ENCODE measurements at regions not wholly inside any gene's neighbourhood (a gene's known extent, or its start where the extent isn't known, plus 50 kb on each side); places are given as distances from the start of the nearest gene placed in this dataset.

DNA sequence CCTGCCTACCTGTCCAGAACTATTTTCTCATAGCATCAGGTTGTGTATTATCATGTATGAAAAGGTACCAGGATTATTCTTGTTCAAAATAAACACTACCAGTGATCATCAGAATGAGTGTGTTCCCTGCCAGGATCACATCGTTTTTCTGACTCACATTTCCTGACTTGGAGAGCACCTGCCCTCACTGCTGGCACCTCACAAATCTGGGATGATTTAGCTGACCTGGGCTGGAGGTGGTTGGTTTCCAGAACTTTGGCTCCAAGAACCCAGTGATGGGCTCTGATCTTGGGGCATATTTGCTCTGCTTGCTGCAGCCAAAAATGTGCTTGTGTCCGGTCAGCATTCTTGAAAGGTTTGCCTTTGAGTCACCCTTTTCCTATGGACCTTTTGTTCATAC lies 836.3 kb upstream of the ACVR2A start:
- Histone ChIP-seq H3K4me2 (no peak overlapping the region), H3K9me2 (ENCODE audit: insufficient read depth) (peaks cover 3% of the 10 kb centered on the region; the same call in 1 of the 2 replicates), H3K27ac (ENCODE audit: low read depth) (no peak overlapping the region), H3K4me3 (no peak overlapping the region), H3K4me1 (ENCODE audit: insufficient read depth) (no peaks in the 10 kb centered on the region), H3K27me3 (ENCODE audit: insufficient read depth) (no peaks in the 10 kb centered on the region), H3F3A (replicated peaks; ENCODE audit: low read depth) (no peaks in the 10 kb centered on the region), H3K79me2 (replicated peaks; ENCODE audit: insufficient read depth) (no peaks in the 10 kb centered on the region), H2AFZ (no peak overlapping the region), H3K36me3 (ENCODE audit: insufficient read depth) (no peaks in the 10 kb centered on the region), H4K20me1 (replicated peaks; ENCODE audit: insufficient read depth) (no peaks in the 10 kb centered on the region)
- Mint-ChIP-seq H3K4me1 (no peaks in the 10 kb centered on the region), H3K9me3 (no peaks in the 10 kb centered on the region), H3K27me3 (ENCODE audit: insufficient read depth, low read depth, poor library complexity) (no peaks in the 10 kb centered on the region), H3K36me3 (ENCODE audit: low read depth) (no peaks in the 10 kb centered on the region), H3K4me3 (no peak overlapping the region), H3K27ac (no peak overlapping the region)
- ATAC-seq (no peak), DNase-seq (ENCODE audit: low spot score) (no peak)
- TF ChIP-seq EZH2phosphoT487 (IDR thresholded peaks at IDR 0.05; ENCODE audit: unreplicated experiment), result no peak
- TF ChIP-seq, protein P1, sequence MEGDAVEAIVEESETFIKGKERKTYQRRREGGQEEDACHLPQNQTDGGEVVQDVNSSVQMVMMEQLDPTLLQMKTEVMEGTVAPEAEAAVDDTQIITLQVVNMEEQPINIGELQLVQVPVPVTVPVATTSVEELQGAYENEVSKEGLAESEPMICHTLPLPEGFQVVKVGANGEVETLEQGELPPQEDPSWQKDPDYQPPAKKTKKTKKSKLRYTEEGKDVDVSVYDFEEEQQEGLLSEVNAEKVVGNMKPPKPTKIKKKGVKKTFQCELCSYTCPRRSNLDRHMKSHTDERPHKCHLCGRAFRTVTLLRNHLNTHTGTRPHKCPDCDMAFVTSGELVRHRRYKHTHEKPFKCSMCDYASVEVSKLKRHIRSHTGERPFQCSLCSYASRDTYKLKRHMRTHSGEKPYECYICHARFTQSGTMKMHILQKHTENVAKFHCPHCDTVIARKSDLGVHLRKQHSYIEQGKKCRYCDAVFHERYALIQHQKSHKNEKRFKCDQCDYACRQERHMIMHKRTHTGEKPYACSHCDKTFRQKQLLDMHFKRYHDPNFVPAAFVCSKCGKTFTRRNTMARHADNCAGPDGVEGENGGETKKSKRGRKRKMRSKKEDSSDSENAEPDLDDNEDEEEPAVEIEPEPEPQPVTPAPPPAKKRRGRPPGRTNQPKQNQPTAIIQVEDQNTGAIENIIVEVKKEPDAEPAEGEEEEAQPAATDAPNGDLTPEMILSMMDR (conservative IDR thresholded peaks at IDR 0.05; ENCODE audit: low read depth in 2 of 2), result no peak
- TF ChIP-seq CREB1 (CRISPR knock-in tag; IDR thresholded peaks at IDR 0.05; ENCODE audit: low read depth), result no peak
- TF ChIP-seq POLR2AphosphoS5 (IDR thresholded peaks at IDR 0.05; ENCODE audit: low read depth), result no peak
- no peak for TF ChIP-seq NANOG (IDR thresholded peaks at IDR 0.05; ENCODE audit: borderline replicate concordance)
- no peak for TF ChIP-seq ZNF114 (CRISPR knock-in tag; IDR thresholded peaks at IDR 0.05)
- no peak for TF ChIP-seq STAT1 (IDR thresholded peaks at IDR 0.05; ENCODE audit: unreplicated experiment)
- TF ChIP-seq ZNF331 (CRISPR knock-in tag; IDR thresholded peaks at IDR 0.05; ENCODE audit: low read depth), result no peak
- no peak for TF ChIP-seq EZH2 (IDR thresholded peaks at IDR 0.05; ENCODE audit: low read depth, unreplicated experiment)
- TF ChIP-seq, protein P2, sequence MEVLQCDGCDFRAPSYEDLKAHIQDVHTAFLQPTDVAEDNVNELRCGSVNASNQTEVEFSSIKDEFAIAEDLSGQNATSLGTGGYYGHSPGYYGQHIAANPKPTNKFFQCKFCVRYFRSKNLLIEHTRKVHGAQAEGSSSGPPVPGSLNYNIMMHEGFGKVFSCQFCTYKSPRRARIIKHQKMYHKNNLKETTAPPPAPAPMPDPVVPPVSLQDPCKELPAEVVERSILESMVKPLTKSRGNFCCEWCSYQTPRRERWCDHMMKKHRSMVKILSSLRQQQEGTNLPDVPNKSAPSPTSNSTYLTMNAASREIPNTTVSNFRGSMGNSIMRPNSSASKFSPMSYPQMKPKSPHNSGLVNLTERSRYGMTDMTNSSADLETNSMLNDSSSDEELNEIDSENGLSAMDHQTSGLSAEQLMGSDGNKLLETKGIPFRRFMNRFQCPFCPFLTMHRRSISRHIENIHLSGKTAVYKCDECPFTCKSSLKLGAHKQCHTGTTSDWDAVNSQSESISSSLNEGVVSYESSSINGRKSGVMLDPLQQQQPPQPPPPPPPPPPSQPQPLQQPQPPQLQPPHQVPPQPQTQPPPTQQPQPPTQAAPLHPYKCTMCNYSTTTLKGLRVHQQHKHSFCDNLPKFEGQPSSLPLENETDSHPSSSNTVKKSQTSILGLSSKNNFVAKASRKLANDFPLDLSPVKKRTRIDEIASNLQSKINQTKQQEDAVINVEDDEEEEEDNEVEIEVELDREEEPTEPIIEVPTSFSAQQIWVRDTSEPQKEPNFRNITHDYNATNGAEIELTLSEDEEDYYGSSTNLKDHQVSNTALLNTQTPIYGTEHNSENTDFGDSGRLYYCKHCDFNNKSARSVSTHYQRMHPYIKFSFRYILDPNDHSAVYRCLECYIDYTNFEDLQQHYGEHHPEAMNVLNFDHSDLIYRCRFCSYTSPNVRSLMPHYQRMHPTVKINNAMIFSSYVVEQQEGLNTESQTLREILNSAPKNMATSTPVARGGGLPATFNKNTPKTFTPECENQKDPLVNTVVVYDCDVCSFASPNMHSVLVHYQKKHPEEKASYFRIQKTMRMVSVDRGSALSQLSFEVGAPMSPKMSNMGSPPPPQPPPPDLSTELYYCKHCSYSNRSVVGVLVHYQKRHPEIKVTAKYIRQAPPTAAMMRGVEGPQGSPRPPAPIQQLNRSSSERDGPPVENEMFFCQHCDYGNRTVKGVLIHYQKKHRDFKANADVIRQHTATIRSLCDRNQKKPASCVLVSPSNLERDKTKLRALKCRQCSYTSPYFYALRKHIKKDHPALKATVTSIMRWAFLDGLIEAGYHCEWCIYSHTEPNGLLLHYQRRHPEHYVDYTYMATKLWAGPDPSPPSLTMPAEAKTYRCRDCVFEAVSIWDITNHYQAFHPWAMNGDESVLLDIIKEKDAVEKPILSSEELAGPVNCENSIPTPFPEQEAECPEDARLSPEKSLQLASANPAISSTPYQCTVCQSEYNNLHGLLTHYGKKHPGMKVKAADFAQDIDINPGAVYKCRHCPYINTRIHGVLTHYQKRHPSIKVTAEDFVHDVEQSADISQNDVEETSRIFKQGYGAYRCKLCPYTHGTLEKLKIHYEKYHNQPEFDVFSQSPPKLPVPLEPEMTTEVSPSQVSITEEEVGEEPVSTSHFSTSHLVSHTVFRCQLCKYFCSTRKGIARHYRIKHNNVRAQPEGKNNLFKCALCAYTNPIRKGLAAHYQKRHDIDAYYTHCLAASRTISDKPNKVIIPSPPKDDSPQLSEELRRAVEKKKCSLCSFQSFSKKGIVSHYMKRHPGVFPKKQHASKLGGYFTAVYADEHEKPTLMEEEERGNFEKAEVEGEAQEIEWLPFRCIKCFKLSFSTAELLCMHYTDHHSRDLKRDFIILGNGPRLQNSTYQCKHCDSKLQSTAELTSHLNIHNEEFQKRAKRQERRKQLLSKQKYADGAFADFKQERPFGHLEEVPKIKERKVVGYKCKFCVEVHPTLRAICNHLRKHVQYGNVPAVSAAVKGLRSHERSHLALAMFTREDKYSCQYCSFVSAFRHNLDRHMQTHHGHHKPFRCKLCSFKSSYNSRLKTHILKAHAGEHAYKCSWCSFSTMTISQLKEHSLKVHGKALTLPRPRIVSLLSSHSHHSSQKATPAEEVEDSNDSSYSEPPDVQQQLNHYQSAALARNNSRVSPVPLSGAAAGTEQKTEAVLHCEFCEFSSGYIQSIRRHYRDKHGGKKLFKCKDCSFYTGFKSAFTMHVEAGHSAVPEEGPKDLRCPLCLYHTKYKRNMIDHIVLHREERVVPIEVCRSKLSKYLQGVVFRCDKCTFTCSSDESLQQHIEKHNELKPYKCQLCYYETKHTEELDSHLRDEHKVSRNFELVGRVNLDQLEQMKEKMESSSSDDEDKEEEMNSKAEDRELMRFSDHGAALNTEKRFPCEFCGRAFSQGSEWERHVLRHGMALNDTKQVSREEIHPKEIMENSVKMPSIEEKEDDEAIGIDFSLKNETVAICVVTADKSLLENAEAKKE (CRISPR knock-in tag; IDR thresholded peaks at IDR 0.05), result no peak
- TF ChIP-seq REST (IDR thresholded peaks at IDR 0.05; ENCODE audit: unreplicated experiment), result no peak
- TF ChIP-seq JUNB (IDR thresholded peaks at IDR 0.05; ENCODE audit: unreplicated experiment), result no peak
- no peak for TF ChIP-seq ETS1 (IDR thresholded peaks at IDR 0.05)

Data from GM23338 (cell line).